Glomerular visceral epithelial cell (primary cell): ENCODE measurements at regions not wholly inside any gene's neighbourhood (a gene's known extent, or its start where the extent isn't known, plus 50 kb on each side); places are given as distances from the start of the nearest gene placed in this dataset.

Experiments
- DNase-seq: peaks from one replicate; pipeline ENCODE4 v3.0.0-alpha.2; 2016; ENCODE audit errors: extremely low spot score

- no peak for DNase-seq
Observed at GRCh38 chr2:158732573-158733429, 62.3 kb upstream of the DAPL1 start.

DNA sequence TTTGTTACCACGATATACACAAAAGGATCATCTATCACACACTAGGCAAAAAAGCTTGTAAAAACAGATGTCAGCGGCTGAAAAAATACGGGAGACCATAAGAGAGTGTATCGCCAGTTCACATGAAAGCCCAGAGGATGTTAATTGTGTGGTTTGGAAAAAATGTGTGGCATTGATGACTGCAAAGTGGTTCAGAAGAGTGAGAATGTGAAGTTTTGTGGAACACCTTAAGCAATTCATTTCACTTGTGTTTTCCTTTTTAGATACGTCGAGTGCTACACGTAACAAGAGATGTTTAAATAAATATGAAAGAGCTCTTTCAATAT lies 61.7 kb upstream of the DAPL1 start:
- peak; percentile 48 for DNase-seq

DNA sequence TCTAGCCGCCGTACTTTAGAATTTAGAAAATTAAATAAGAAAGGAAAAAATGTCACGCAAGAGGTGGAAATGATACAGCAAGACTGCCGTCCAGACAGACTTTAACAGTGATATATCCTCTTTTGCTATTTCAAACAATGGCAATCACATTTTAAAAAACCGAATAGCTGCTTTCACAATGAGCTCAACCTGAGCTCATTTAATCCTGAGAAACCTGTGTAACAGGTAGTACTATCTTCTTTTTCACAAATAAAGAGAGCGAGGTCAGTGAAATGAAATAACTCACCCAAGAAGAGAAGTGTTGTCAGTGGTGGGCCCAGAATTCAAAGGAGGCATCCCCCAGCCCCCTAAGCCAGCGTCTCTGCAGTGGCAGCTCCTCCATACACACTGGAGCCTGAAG lies 60.7 kb upstream of the DAPL1 start:
- DNase-seq, result no peak

GRCh38 chr2:158735822-158736580 lies 59.1 kb upstream of the DAPL1 start:
- DNase-seq, result no peak

- DNase-seq, result no peak
Observed at GRCh38 chr2:158738363-158738762, 56.8 kb upstream of the DAPL1 start.

DNA sequence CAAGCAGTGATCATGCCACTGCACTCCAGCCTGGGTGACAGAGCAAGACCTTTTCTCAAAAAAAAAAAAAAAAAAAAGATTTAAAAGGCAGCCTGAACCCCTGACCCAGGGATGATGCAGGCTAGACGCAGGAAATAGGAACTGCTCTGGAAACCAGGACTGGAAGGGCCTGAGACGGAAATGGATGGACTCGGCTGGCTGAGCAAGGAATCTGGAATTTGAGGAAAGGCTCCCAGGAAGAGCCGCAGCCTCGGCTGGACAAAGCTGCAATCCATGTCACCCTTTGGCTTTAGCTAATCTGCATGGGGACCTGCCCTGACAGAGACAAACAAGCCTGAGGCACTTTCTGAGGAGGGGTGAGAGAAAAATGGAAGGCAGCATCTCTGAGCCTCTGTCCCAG lies 55.0 kb upstream of the DAPL1 start:
- DNase-seq, result peak; percentile 89

GRCh38 chr2:158740621-158741020 lies 54.5 kb upstream of the DAPL1 start:
- peak; percentile 80 for DNase-seq

DNA sequence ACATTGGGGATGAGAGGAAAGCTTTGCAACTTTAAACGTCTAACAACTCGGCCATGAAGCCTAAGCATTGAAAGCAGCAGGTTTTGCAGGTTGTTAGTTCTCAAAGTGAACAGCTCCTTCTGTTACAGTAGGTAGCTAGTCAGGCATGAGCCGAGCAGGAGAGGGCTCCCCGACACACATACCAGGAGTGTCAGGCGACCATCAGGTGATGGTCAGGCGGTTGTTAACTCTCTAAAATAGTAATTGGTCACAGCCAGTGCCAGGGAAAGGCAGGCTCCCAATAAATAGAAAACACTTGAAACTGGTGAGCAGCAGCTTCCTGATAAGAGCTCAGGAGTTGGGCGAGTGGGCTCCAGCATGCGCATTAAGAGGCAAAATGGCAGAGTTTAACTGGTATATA lies 53.5 kb upstream of the DAPL1 start:
- DNase-seq, result no peak

DNA sequence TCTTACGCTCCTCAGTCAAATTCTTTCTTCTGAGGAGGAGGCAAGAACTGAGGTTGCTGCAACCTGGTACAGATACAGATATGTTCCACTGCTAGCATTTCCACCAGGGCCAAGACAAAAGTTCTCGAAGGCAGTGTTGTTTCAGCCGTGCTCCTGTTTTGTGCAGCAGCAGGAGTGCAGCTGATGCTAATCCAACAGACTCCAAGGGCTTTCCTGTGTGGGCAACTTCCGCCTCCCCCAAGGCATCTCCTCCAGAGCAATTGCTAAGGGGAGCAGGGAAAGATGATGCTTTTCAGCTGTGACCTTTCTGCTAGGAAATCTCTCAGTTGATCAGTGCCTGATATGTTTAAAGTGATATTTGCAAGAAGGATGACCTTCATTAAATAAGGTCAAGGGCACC lies 52.6 kb upstream of the DAPL1 start:
- no peak for DNase-seq

GRCh38 chr2:158743466-158743865 lies 51.7 kb upstream of the DAPL1 start:
- no peak for DNase-seq

GRCh38 chr2:158743879-158744278 lies 51.2 kb upstream of the DAPL1 start:
- DNase-seq, result no peak

- DNase-seq, result peak; percentile 72
Observed at GRCh38 chr2:158745067-158745865, 49.9 kb upstream of the DAPL1 start.
